HepG2 (cell line): ENCODE measurements at regions not wholly inside any gene's neighbourhood (a gene's known extent, or its start where the extent isn't known, plus 50 kb on each side); places are given as distances from the start of the nearest gene placed in this dataset.

Experiments used
- ATAC-seq: fragments of 200-7000 bp; cut with Tn5 transposase; 3 replicates; pipeline ENCODE4 v1.9.1; 2020; ENCODE audit warnings: mild to moderate bottlenecking, moderate library complexity
- BruUV-seq: library from RNA; stranded (reverse); fragments of 400-500 nt; replicated peaks from 2 replicates; lab custom pipeline; 2021; lab: Mats Ljungman, UMichigan
- CTCF ChIA-PET: fragments of 300-600 bp; formaldehyde crosslinking; extraction: SDS; loops from one replicate; lab custom pipeline; 2021; ENCODE audit warnings: low total read pairs, inconsistent platforms, low intra/inter-chr PET ratio; lab: Yijun Ruan, JAX
- POLR2A ChIA-PET: fragments of 350-600 bp; sonication (Branson Sonifier 250); formaldehyde crosslinking; loops from one replicate; lab custom pipeline; 2020; ENCODE audit warnings: antibody characterized with exemption, inconsistent platforms; lab: Yijun Ruan, JAX
- DNase-seq: peaks from one replicate; pipeline ENCODE4 v3.0.0-alpha.2; 2015; ENCODE audit warnings: low spot score
- FAIRE-seq: peaks from 3 replicates; lab custom pipeline; 2011; peaks lifted over from hg19 to GRCh38; lab: Jason Lieb, UNC
- H2AFZ ChIP-seq: one replicate; pipeline ENCODE4 v1.6.1; 2011; ENCODE audit warnings: low read length, inconsistent platforms
- H3K27ac ChIP-seq: fragments of 300-600 bp; 3 replicates; pipeline ENCODE4 v1.8.0; 2011; ENCODE audit warnings: mixed run types, mild to moderate bottlenecking, mixed read lengths, low read length, inconsistent platforms; ENCODE audit not compliant: insufficient read depth; ENCODE audit errors: extremely low read length
- H3K27me3 ChIP-seq, 2 experiments: fragments of 200-600 bp in 1 of 2; 2 replicates in 1 of 2; 3 replicates in 1 of 2; pipeline versions ENCODE4 v1.6.0 to v1.8.0; 2011; ENCODE audit warnings: low read length in 2 of 2, mild to moderate bottlenecking in 2 of 2, moderate library complexity in 2 of 2, inconsistent platforms in 1 of 2; ENCODE audit not compliant: insufficient read depth in 2 of 2, control insufficient read depth in 1 of 2
- H3K36me3 ChIP-seq, 2 experiments: fragments of 200-600 bp in 1 of 2; replicated peaks in 1 of 2; 2 replicates in 1 of 2; 3 replicates in 1 of 2; pipeline versions ENCODE4 v1.5.1 to v1.8.0; 2011; ENCODE audit warnings: low read length in 2 of 2, inconsistent platforms in 1 of 2; ENCODE audit not compliant: insufficient read depth in 2 of 2, control insufficient read depth in 1 of 2
- H3K4me1 ChIP-seq: 2 replicates; pipeline ENCODE4 v1.5.1; 2012; ENCODE audit warnings: low read length, inconsistent platforms; ENCODE audit not compliant: insufficient read depth
- H3K4me2 ChIP-seq: 2 replicates; pipeline ENCODE4 v1.6.0; 2011; ENCODE audit warnings: low read depth, low read length, inconsistent platforms
- H3K4me3 ChIP-seq, 3 experiments: fragments of 200-600 bp in 1 of 3; sonication (generic), shearing (Covaris generic) in 1 of 3; replicated peaks in 1 of 3; 2 replicates each; pipeline ENCODE4 v1.5.1; 2011 to 2016; ENCODE audit warnings: low read length in 3 of 3, inconsistent platforms in 2 of 3, low read depth in 2 of 3, mild to moderate bottlenecking in 2 of 3, control low read depth in 1 of 3, mixed read lengths in 1 of 3; ENCODE audit not compliant: insufficient read depth in 1 of 3
- H3K79me2 ChIP-seq: one replicate; pipeline ENCODE4 v1.6.1; 2011; ENCODE audit warnings: low read length, inconsistent platforms; ENCODE audit not compliant: insufficient read depth
- H3K9ac ChIP-seq: 2 replicates; pipeline ENCODE4 v1.6.0; 2011; ENCODE audit warnings: mild to moderate bottlenecking, low read depth, low read length, inconsistent platforms; ENCODE audit not compliant: insufficient read depth
- H3K9me3 ChIP-seq: 2 replicates; pipeline ENCODE4 v1.5.1; 2012; ENCODE audit warnings: mild to moderate bottlenecking, low read length
- H4K20me1 ChIP-seq: 2 replicates; pipeline ENCODE4 v1.6.0; 2011; ENCODE audit warnings: inconsistent platforms, mild to moderate bottlenecking, low read length, moderate library complexity; ENCODE audit not compliant: insufficient read depth
- CENPX ChIP-seq: sonication (generic); formaldehyde crosslinking; IDR thresholded peaks from 2 replicates; pipeline ENCODE4 v1.9.0; 2021; ENCODE audit warnings: mild to moderate bottlenecking, missing genetic modification reagents, moderate library complexity
- GATAD1 ChIP-seq: IDR thresholded peaks from 2 replicates; pipeline ENCODE4 v1.6.1; 2016; ENCODE audit warnings: missing genetic modification reagents, missing compliant biosample characterization
- HNF4G ChIP-seq, 2 experiments: sonication (generic) in 1 of 2; formaldehyde crosslinking in 1 of 2; IDR thresholded peaks; 2 replicates each; pipeline versions ENCODE4 v1.4.0 to v1.6.1; 2011 to 2020; ENCODE audit warnings: borderline replicate concordance in 2 of 2, low read depth in 2 of 2, mild to moderate bottlenecking in 2 of 2, low read length in 1 of 2, missing genetic modification reagents in 1 of 2, moderate library complexity in 1 of 2
- HOXD1 ChIP-seq: sonication (generic); formaldehyde crosslinking; IDR thresholded peaks from 2 replicates; pipeline ENCODE4 v1.5.0; 2020; ENCODE audit warnings: missing genetic modification reagents
- JUNB ChIP-seq: sonication (generic); formaldehyde crosslinking; IDR thresholded peaks from 2 replicates; pipeline ENCODE4 v1.8.0; 2022; ENCODE audit warnings: missing genetic modification reagents, mild to moderate bottlenecking, borderline replicate concordance
- MTF1 ChIP-seq: sonication (generic); formaldehyde crosslinking; IDR thresholded peaks from 2 replicates; pipeline ENCODE4 v1.5.0; 2020; ENCODE audit warnings: missing genetic modification reagents
- PHF21A ChIP-seq: sonication (generic); formaldehyde crosslinking; IDR thresholded peaks from 2 replicates; pipeline ENCODE4 v1.5.0; 2020; ENCODE audit warnings: mild to moderate bottlenecking, missing genetic modification reagents
- TAF15 ChIP-seq: fragments of 200-400 bp; formaldehyde crosslinking; IDR thresholded peaks from one replicate; pipeline ENCODE4 v1.6.1; 2018; ENCODE audit warnings: mild to moderate bottlenecking, low read depth, low read length; ENCODE audit not compliant: poor library complexity, severe bottlenecking
- TP53 ChIP-seq: sonication (generic); formaldehyde crosslinking; conservative IDR thresholded peaks from 2 replicates; pipeline ENCODE4 v1.4.0; 2020; ENCODE audit warnings: missing genetic modification reagents
- ZNF17 ChIP-seq: sonication (generic); formaldehyde crosslinking; IDR thresholded peaks from 2 replicates; pipeline ENCODE4 v1.5.0; 2020; ENCODE audit warnings: mild to moderate bottlenecking, missing genetic modification reagents
- ZNF337 ChIP-seq: sonication (generic); formaldehyde crosslinking; IDR thresholded peaks from 2 replicates; pipeline ENCODE4 v1.5.1; 2020; ENCODE audit warnings: missing genetic modification reagents, low read depth, mild to moderate bottlenecking, borderline replicate concordance
- ZNF432 ChIP-seq: sonication (generic); formaldehyde crosslinking; IDR thresholded peaks from 2 replicates; pipeline ENCODE4 v1.5.0; 2020; ENCODE audit warnings: missing genetic modification reagents, mild to moderate bottlenecking, borderline replicate concordance
- ZNF550 ChIP-seq: sonication (generic); formaldehyde crosslinking; IDR thresholded peaks from 2 replicates; pipeline ENCODE4 v1.4.0; 2020; ENCODE audit warnings: mild to moderate bottlenecking, missing genetic modification reagents, borderline replicate concordance
- ZNF652 ChIP-seq: IDR thresholded peaks from 2 replicates; pipeline ENCODE4 v1.6.1; 2016; ENCODE audit warnings: low read depth, borderline replicate concordance
- ZNF83 ChIP-seq: sonication (generic); formaldehyde crosslinking; IDR thresholded peaks from 2 replicates; pipeline ENCODE4 v1.4.0; 2020; ENCODE audit warnings: missing genetic modification reagents, mild to moderate bottlenecking, borderline replicate concordance
- WGBS: methylation state at CpG from one replicate; pipeline ENCODE4 v1.1.6; 2017; ENCODE audit warnings: low lambda C conversion rate; 5-methylcytosine and 5-hydroxymethylcytosine counted together
- in situ Hi-C: cut with HindIII; loops from 2 replicates; pipeline ENCODE4 v1.10.0; 2017; ENCODE audit warnings: low pct_unique_long_range_greater_than_20kb; ENCODE audit not compliant: extremely low pct_ligation_motif_present
- intact Hi-C: fragments of 100-400 bp; cut with micrococcal nuclease; formaldehyde crosslinking; loops from one replicate; pipeline ENCODE4 v1.10.0; 2022; ENCODE audit not compliant: unreplicated experiment

DNA sequence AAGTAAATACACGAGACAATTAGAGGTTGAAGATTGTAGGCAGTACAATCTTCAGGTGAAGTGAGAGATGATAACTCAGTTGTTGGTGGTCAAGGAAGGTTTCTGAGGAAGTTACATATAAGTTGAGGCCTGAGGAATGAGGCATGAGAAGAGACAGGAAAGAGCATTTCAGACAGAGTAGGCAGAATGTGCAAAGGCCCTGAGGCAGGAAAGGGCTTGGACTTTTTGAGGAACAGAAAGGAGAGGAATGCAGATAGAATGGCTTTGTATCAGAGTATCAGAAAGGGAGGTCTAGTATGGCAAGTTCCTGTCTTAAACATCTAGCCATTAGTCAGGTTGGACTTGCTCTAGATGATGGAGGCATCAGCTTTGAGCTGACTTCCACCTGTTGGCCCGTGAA is 122.5 kb downstream of the CAND1 start (continued):
- no peak for TF ChIP-seq ZNF17 (CRISPR knock-in tag)

DNA sequence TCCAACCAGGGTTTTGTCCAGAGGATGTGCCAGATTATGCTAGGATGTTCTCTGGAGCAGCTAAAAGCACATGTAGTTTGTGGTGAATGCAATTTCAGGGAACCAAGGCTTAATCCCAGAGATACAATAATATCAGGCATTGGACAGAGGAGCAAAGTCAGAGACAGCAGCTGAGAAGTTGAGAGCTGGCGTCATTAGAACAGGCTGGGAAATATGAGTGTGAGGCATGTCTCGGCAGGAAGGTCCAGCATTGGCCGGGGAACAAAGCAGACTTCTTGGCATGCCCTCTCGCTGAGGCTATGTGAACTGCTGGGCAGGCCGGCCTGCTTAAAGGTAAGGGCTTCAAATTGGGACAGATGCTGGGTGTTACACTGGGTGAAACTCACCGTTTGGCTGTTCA is 125.4 kb downstream of the CAND1 start:
- FAIRE-seq (no peak), DNase-seq (no peak), ATAC-seq (peak; percentile 84)
- TF ChIP-seq TP53 (no peak), MTF1 (no peak), HOXD1 (CRISPR knock-in tag) (no peak), HNF4G (IDR thresholded peaks at IDR 0.05; ENCODE audit: borderline replicate concordance, low read depth, low read length) (no peak), HNF4G (CRISPR knock-in tag; IDR thresholded peaks at IDR 0.05; ENCODE audit: borderline replicate concordance, low read depth) (no peak), CENPX (no peak), JUNB (CRISPR knock-in tag) (no peak), ZNF550 (CRISPR knock-in tag) (no peak), ZNF652 (CRISPR knock-in tag) (no peak), ZNF83 (CRISPR knock-in tag) (no peak), PHF21A (CRISPR knock-in tag) (no peak), TAF15 (no peak), ZNF337 (CRISPR knock-in tag) (no peak), GATAD1 (no peak), ZNF432 (CRISPR knock-in tag) (no peak)
- Histone ChIP-seq H3K9me3 (no peaks in the 10 kb centered on the region), H3K27ac (no peak overlapping the region), H3K9ac (no peak overlapping the region), H3K79me2 (no peaks in the 10 kb centered on the region), H3K4me3 (no peak overlapping the region), H2AFZ (no peak overlapping the region), H3K27me3 (no peaks in the 10 kb centered on the region), H4K20me1 (no peaks in the 10 kb centered on the region), H3K36me3 (no peaks in the 10 kb centered on the region), H3K4me2 (no peak overlapping the region), H3K4me1 (no peaks in the 10 kb centered on the region)
- no TSS peak for BruUV-seq
- WGBS: 4% methylated on average over 5 of the region's 6 CpGs
- in situ Hi-C loops: no loop called here
- ChIA-PET CTCF (no interaction called here), POLR2A (no interaction called here)
- intact Hi-C loops: no loop called here
